WTC11 (cell line): ENCODE measurements at regions not wholly inside any gene's neighbourhood (a gene's known extent, or its start where the extent isn't known, plus 50 kb on each side); places are given as distances from the start of the nearest gene placed in this dataset.

Experiments
- ATAC-seq: fragments of 200-7000 bp; cut with Tn5 transposase; 2 replicates; pipeline ENCODE4 v1.10.0; 2021; ENCODE audit warnings: mild to moderate bottlenecking, moderate library complexity
- CTCF ChIA-PET: fragments of 300-600 bp; sonication (Branson Sonifier 250); formaldehyde crosslinking; loops from one replicate; lab custom pipeline; 2021; ENCODE audit warnings: antibody characterized with exemption; lab: Charles Lee
- POLR2A ChIA-PET: fragments of 350-600 bp; sonication (Branson Sonifier 250); formaldehyde crosslinking; loops from one replicate; lab custom pipeline; 2021; ENCODE audit warnings: antibody characterized with exemption; lab: Charles Lee
- DNase-seq: peaks from one replicate; pipeline ENCODE4 v3.0.0; 2021; ENCODE audit warnings: low spot score
- H3K27ac Mint-ChIP-seq: 2 replicates; pipeline ENCODE4 v1.8.0; 2021; ENCODE audit warnings: mixed read lengths
- H3K27me3 Mint-ChIP-seq: 2 replicates; pipeline ENCODE4 v1.8.0; 2021; ENCODE audit warnings: low read depth, mild to moderate bottlenecking, moderate library complexity, mixed read lengths
- H3K36me3 Mint-ChIP-seq: 2 replicates; pipeline ENCODE4 v1.8.0; 2021; ENCODE audit warnings: mixed read lengths
- H3K4me1 Mint-ChIP-seq: 2 replicates; pipeline ENCODE4 v1.8.0; 2022; ENCODE audit warnings: mixed read lengths
- H3K4me3 Mint-ChIP-seq: 2 replicates; pipeline ENCODE4 v1.8.0; 2021; ENCODE audit warnings: mild to moderate bottlenecking, moderate library complexity, mixed read lengths
- H3K9me3 Mint-ChIP-seq: 2 replicates; pipeline ENCODE4 v1.8.0; 2021; ENCODE audit warnings: mixed read lengths
- ATF1 ChIP-seq: sonication (generic); formaldehyde crosslinking; IDR thresholded peaks from 2 replicates; pipeline ENCODE4 v1.8.1; 2023; ENCODE audit warnings: mild to moderate bottlenecking, moderate library complexity, missing genetic modification reagents
- ESRRA ChIP-seq: sonication (generic); formaldehyde crosslinking; IDR thresholded peaks from 2 replicates; pipeline ENCODE4 v1.8.1; 2022; ENCODE audit warnings: mild to moderate bottlenecking, missing genetic modification reagents, borderline replicate concordance
- JUN ChIP-seq: sonication (generic); formaldehyde crosslinking; IDR thresholded peaks from 2 replicates; pipeline ENCODE4 v1.8.0; 2023; ENCODE audit warnings: mild to moderate bottlenecking, missing genetic modification reagents
- NFYB ChIP-seq: sonication (generic); formaldehyde crosslinking; conservative IDR thresholded peaks from 2 replicates; pipeline ENCODE4 v1.8.0; 2022; ENCODE audit warnings: low read depth, missing genetic modification reagents
- NR3C1 ChIP-seq: sonication (generic); formaldehyde crosslinking; conservative IDR thresholded peaks from 2 replicates; pipeline ENCODE4 v1.8.1; 2023; ENCODE audit warnings: low read depth, mild to moderate bottlenecking, missing genetic modification reagents
- ZNF138 ChIP-seq: sonication (generic); formaldehyde crosslinking; conservative IDR thresholded peaks from 2 replicates; pipeline ENCODE4 v1.8.1; 2022; ENCODE audit warnings: mild to moderate bottlenecking, moderate library complexity, missing genetic modification reagents
- TF ChIP-seq, protein P1 (sequence below): sonication (generic); formaldehyde crosslinking; IDR thresholded peaks from 2 replicates; pipeline ENCODE4 v1.8.1; 2023; ENCODE audit warnings: mild to moderate bottlenecking, missing genetic modification reagents, moderate library complexity
- TF ChIP-seq, protein P2 (sequence below): sonication (generic); formaldehyde crosslinking; IDR thresholded peaks from 2 replicates; pipeline ENCODE4 v1.8.0; 2022; ENCODE audit warnings: mild to moderate bottlenecking, missing genetic modification reagents
- TF ChIP-seq, protein P3 (sequence below): sonication (generic); formaldehyde crosslinking; IDR thresholded peaks from 2 replicates; pipeline ENCODE4 v1.8.1; 2023; ENCODE audit warnings: mild to moderate bottlenecking, missing genetic modification reagents, borderline replicate concordance
- TF ChIP-seq, protein P4 (sequence below): sonication (generic); formaldehyde crosslinking; IDR thresholded peaks from 2 replicates; pipeline ENCODE4 v1.8.1; 2023; ENCODE audit warnings: mild to moderate bottlenecking, moderate library complexity, missing genetic modification reagents
- TF ChIP-seq, protein P5 (sequence below): sonication (generic); formaldehyde crosslinking; IDR thresholded peaks from 2 replicates; pipeline ENCODE4 v1.8.1; 2022; ENCODE audit warnings: missing genetic modification reagents, borderline replicate concordance
- TF ChIP-seq, protein P6 (sequence below): sonication (generic); formaldehyde crosslinking; IDR thresholded peaks from 2 replicates; pipeline ENCODE4 v1.8.1; 2022; ENCODE audit warnings: low read depth, mild to moderate bottlenecking, moderate library complexity, missing genetic modification reagents, borderline replicate concordance
- TF ChIP-seq, protein P7 (sequence below): fragments of 250-450 bp; sonication (Bioruptor Pico); IDR thresholded peaks from 2 replicates; pipeline ENCODE4 v2.1.2; 2022; ENCODE audit warnings: mild to moderate bottlenecking, moderate library complexity

DNA sequence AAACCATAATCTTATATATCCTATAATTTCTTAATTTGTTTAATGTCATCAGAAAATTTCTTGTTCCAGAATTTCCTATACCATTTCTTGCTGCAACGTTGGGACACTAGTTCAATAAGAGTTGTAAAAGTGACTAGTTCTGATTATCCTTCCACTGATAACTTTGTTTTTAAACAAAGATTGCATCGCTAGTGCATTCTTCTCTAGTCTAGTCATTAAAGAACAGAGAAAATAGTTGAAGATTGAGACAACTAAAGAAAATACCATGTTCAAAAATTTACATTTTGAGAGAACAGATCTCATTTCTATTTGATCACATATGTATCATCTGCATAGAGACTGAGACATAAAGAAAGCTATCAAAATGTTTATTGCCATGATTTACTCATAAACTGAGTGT is 1888.2 kb downstream of the EFNA5 start (continued):
- TF ChIP-seq, protein P1, sequence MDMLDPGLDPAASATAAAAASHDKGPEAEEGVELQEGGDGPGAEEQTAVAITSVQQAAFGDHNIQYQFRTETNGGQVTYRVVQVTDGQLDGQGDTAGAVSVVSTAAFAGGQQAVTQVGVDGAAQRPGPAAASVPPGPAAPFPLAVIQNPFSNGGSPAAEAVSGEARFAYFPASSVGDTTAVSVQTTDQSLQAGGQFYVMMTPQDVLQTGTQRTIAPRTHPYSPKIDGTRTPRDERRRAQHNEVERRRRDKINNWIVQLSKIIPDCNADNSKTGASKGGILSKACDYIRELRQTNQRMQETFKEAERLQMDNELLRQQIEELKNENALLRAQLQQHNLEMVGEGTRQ (CRISPR knock-in tag): no peak
- no peak for TF ChIP-seq ESRRA (CRISPR knock-in tag)
- TF ChIP-seq, protein P2, sequence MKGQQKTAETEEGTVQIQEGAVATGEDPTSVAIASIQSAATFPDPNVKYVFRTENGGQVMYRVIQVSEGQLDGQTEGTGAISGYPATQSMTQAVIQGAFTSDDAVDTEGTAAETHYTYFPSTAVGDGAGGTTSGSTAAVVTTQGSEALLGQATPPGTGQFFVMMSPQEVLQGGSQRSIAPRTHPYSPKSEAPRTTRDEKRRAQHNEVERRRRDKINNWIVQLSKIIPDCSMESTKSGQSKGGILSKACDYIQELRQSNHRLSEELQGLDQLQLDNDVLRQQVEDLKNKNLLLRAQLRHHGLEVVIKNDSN (CRISPR knock-in tag): no peak
- TF ChIP-seq, all 79 proteins: peak for 0

DNA sequence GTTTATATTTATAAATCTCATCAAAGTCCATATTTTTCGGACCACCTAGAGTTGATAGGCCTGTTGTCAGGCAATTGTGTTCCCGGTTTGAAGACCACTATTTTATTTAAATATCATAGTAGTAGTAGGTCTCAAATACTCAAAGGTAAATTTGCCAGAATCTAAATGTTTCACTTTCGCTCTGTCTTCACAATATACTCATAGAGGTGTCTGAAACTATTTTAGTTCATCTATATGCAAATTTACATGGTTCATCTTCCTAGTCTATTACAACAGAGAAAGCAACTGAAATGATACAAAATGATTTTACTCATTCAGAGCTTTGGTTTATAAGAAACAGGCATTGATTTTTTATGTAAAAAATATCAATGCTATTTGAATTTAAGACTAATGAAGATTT is 1897.5 kb downstream of the EFNA5 start:
- DNase-seq: no peak
- no peak for ATAC-seq
- no peak for TF ChIP-seq JUN
- TF ChIP-seq, protein P3, sequence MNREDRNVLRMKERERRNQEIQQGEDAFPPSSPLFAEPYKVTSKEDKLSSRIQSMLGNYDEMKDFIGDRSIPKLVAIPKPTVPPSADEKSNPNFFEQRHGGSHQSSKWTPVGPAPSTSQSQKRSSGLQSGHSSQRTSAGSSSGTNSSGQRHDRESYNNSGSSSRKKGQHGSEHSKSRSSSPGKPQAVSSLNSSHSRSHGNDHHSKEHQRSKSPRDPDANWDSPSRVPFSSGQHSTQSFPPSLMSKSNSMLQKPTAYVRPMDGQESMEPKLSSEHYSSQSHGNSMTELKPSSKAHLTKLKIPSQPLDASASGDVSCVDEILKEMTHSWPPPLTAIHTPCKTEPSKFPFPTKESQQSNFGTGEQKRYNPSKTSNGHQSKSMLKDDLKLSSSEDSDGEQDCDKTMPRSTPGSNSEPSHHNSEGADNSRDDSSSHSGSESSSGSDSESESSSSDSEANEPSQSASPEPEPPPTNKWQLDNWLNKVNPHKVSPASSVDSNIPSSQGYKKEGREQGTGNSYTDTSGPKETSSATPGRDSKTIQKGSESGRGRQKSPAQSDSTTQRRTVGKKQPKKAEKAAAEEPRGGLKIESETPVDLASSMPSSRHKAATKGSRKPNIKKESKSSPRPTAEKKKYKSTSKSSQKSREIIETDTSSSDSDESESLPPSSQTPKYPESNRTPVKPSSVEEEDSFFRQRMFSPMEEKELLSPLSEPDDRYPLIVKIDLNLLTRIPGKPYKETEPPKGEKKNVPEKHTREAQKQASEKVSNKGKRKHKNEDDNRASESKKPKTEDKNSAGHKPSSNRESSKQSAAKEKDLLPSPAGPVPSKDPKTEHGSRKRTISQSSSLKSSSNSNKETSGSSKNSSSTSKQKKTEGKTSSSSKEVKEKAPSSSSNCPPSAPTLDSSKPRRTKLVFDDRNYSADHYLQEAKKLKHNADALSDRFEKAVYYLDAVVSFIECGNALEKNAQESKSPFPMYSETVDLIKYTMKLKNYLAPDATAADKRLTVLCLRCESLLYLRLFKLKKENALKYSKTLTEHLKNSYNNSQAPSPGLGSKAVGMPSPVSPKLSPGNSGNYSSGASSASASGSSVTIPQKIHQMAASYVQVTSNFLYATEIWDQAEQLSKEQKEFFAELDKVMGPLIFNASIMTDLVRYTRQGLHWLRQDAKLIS (CRISPR knock-in tag): no peak
- TF ChIP-seq, protein P4, sequence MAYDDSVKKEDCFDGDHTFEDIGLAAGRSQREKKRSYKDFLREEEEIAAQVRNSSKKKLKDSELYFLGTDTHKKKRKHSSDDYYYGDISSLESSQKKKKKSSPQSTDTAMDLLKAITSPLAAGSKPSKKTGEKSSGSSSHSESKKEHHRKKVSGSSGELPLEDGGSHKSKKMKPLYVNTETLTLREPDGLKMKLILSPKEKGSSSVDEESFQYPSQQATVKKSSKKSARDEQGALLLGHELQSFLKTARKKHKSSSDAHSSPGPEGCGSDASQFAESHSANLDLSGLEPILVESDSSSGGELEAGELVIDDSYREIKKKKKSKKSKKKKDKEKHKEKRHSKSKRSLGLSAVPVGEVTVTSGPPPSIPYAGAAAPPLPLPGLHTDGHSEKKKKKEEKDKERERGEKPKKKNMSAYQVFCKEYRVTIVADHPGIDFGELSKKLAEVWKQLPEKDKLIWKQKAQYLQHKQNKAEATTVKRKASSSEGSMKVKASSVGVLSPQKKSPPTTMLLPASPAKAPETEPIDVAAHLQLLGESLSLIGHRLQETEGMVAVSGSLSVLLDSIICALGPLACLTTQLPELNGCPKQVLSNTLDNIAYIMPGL (CRISPR knock-in tag): no peak
- TF ChIP-seq ATF1 (CRISPR knock-in tag): no peak
- ChIA-PET CTCF (no interaction called here), POLR2A (no interaction called here)
- no peaks in the 10 kb centered on the region for H3K4me1 Mint-ChIP-seq
- no peaks in the 10 kb centered on the region for H3K27me3 Mint-ChIP-seq
- H3K9me3 Mint-ChIP-seq: 0 out of 2 replicates have a peak, but pooled peaks cover 3% of the 10 kb centered on the region
- H3K36me3 Mint-ChIP-seq: no peaks in the 10 kb centered on the region
- no peak overlapping the region for H3K27ac Mint-ChIP-seq
- H3K4me3 Mint-ChIP-seq: no peak overlapping the region

DNA sequence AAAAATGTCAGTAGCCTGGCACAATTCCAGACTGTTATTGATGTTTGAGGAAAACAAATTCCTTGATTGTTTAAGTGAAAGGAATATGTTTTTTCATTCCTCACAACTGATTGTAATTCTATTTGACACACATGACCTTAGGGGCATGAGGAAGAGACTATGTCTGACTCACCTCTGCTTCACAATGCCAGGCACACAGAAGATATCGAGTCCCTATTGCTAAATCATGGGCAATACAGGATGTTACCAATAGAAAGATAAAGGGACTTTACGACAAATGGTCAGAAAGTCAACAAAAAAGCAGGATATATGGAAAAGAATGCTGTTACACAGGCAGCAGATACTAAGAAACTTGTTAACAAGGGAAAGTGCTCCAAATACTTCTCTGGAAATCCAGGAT is 1903.5 kb downstream of the EFNA5 start:
- CTCF ChIA-PET: no interaction called here
- H3K27ac Mint-ChIP-seq: no peak overlapping the region
- ATAC-seq (no peak), DNase-seq (no peak)
- H3K4me1 Mint-ChIP-seq: peaks cover 9% of the 10 kb centered on the region
- no peak overlapping the region for H3K4me3 Mint-ChIP-seq
- H3K9me3 Mint-ChIP-seq: peaks cover 25% of the 10 kb centered on the region
- no peaks in the 10 kb centered on the region for H3K27me3 Mint-ChIP-seq
- H3K36me3 Mint-ChIP-seq: peaks cover 17% of the 10 kb centered on the region
- TF ChIP-seq ESRRA (CRISPR knock-in tag): no peak
- TF ChIP-seq, protein P5, sequence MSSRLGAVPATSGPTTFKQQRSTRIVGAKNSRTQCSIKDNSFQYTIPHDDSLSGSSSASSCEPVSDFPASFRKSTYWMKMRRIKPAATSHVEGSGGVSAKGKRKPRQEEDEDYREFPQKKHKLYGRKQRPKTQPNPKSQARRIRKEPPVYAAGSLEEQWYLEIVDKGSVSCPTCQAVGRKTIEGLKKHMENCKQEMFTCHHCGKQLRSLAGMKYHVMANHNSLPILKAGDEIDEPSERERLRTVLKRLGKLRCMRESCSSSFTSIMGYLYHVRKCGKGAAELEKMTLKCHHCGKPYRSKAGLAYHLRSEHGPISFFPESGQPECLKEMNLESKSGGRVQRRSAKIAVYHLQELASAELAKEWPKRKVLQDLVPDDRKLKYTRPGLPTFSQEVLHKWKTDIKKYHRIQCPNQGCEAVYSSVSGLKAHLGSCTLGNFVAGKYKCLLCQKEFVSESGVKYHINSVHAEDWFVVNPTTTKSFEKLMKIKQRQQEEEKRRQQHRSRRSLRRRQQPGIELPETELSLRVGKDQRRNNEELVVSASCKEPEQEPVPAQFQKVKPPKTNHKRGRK (CRISPR knock-in tag): no peak
- POLR2A ChIA-PET: no interaction called here

DNA sequence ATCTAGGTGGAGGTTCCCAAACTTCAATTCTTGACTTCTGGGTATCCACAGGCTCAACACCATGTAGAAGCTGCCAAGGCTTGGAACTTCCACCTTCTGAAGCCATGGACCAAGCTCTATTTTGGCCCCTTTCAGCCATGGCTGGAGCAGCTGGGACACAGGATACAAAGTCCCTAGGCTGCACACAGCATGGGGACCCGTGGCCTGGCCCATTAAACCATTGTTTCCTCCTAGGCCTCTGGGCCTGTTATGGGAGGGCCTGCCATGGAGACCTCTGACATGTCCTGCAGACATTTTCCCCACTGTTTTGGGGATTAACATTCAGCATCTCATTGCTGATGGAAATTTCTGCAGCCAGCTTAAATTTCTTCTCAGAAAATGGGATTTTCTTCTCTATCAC is 1908.0 kb downstream of the EFNA5 start:
- no peaks in the 10 kb centered on the region for H3K27me3 Mint-ChIP-seq
- peaks cover 63% of the 10 kb centered on the region for H3K9me3 Mint-ChIP-seq
- ATAC-seq: no peak
- no peak overlapping the region for H3K4me3 Mint-ChIP-seq
- CTCF ChIA-PET: no interaction called here
- H3K36me3 Mint-ChIP-seq: peaks cover 32% of the 10 kb centered on the region
- DNase-seq: no peak
- no peak overlapping the region for H3K27ac Mint-ChIP-seq
- POLR2A ChIA-PET: no interaction called here
- H3K4me1 Mint-ChIP-seq: peaks cover 9% of the 10 kb centered on the region
- TF ChIP-seq, protein P6, sequence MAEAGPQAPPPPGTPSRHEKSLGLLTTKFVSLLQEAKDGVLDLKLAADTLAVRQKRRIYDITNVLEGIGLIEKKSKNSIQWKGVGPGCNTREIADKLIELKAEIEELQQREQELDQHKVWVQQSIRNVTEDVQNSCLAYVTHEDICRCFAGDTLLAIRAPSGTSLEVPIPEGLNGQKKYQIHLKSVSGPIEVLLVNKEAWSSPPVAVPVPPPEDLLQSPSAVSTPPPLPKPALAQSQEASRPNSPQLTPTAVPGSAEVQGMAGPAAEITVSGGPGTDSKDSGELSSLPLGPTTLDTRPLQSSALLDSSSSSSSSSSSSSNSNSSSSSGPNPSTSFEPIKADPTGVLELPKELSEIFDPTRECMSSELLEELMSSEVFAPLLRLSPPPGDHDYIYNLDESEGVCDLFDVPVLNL (CRISPR knock-in tag): no peak
- TF ChIP-seq ZNF138 (CRISPR knock-in tag) (no peak), NFYB (CRISPR knock-in tag) (no peak), NR3C1 (no peak)
- TF ChIP-seq, protein P3 (CRISPR knock-in tag): no peak
- TF ChIP-seq, protein P7, sequence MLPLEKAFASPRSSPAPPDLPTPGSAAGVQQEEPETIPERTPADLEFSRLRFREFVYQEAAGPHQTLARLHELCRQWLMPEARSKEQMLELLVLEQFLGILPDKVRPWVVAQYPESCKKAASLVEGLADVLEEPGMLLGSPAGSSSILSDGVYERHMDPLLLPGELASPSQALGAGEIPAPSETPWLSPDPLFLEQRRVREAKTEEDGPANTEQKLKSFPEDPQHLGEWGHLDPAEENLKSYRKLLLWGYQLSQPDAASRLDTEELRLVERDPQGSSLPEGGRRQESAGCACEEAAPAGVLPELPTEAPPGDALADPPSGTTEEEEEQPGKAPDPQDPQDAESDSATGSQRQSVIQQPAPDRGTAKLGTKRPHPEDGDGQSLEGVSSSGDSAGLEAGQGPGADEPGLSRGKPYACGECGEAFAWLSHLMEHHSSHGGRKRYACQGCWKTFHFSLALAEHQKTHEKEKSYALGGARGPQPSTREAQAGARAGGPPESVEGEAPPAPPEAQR (CRISPR knock-in tag): no peak
